Kasumi-1 (cell line): ENCODE measurements at regions not wholly inside any gene's neighbourhood (a gene's known extent, or its start where the extent isn't known, plus 50 kb on each side); places are given as distances from the start of the nearest gene placed in this dataset.
"Not testable (repeated sequence)": the region's sequence is repeated elsewhere in the genome, so short reads cannot be mapped to it uniquely, and the experiment has no call there.

Experiments used
- DNase-seq, 2 experiments: peaks; one replicate each; lab custom pipeline; 2025; lab: John Stamatoyannopoulos, UW

GRCh38 chr6:85966828-85967227 is 324.1 kb upstream of the SYNCRIP start:
- no peak for DNase-seq

GRCh38 chr6:85961746-85962145 is 319.1 kb upstream of the SYNCRIP start:
- DNase-seq: no peak

- no peak for DNase-seq
These were observed 318.4 kb upstream of the SYNCRIP start for GRCh38 chr6:85961125-85961524.

- DNase-seq: no peak
These were observed 305.8 kb upstream of the SYNCRIP start for GRCh38 chr6:85948481-85948880.

GRCh38 chr6:85945459-85946185 is 302.9 kb upstream of the SYNCRIP start:
- no peak for DNase-seq

GRCh38 chr6:85944776-85945175 is 302.1 kb upstream of the SYNCRIP start:
- no peak for DNase-seq

- DNase-seq: no peak
These were observed 300.2 kb upstream of the SYNCRIP start for GRCh38 chr6:85942844-85943243.

- no peak for DNase-seq
These were observed 294.2 kb upstream of the SYNCRIP start for GRCh38 chr6:85936916-85937315.

- peak; percentile 84 to 94 for DNase-seq
These were observed 280.3 kb upstream of the SYNCRIP start for GRCh38 chr6:85923013-85923430.

GRCh38 chr6:85920782-85921181 is 278.1 kb upstream of the SYNCRIP start:
- no peak for DNase-seq

- DNase-seq: no peak
These were observed 274.8 kb upstream of the SYNCRIP start for GRCh38 chr6:85917522-85917921.

GRCh38 chr6:85913001-85913400 is 270.3 kb upstream of the SYNCRIP start:
- no peak for DNase-seq

GRCh38 chr6:85912582-85912981 is 269.9 kb upstream of the SYNCRIP start:
- no peak for DNase-seq

- DNase-seq: no peak
These were observed 268.4 kb upstream of the SYNCRIP start for GRCh38 chr6:85911067-85911466.

- not testable (repeated sequence) for DNase-seq
These were observed 265.4 kb upstream of the SYNCRIP start for GRCh38 chr6:85908120-85908519.

- DNase-seq: no peak
These were observed 249.7 kb upstream of the SYNCRIP start for GRCh38 chr6:85892346-85892745.

GRCh38 chr6:85887461-85887860 is 244.8 kb upstream of the SYNCRIP start:
- DNase-seq: no peak

- DNase-seq: no peak
These were observed 226.0 kb upstream of the SYNCRIP start for GRCh38 chr6:85868685-85869084.

GRCh38 chr6:85867595-85867994 is 224.9 kb upstream of the SYNCRIP start:
- DNase-seq: no peak

- DNase-seq: no peak
These were observed 224.2 kb upstream of the SYNCRIP start for GRCh38 chr6:85866758-85867401.

GRCh38 chr6:85866370-85866730 is 223.7 kb upstream of the SYNCRIP start:
- DNase-seq: no peak

GRCh38 chr6:85865420-85866369 is 223.0 kb upstream of the SYNCRIP start:
- peak; percentile 18 to 21 for DNase-seq
